Brain microvascular endothelial cell (primary cell): ENCODE measurements at regions not wholly inside any gene's neighbourhood (a gene's known extent, or its start where the extent isn't known, plus 50 kb on each side); places are given as distances from the start of the nearest gene placed in this dataset.

ENCODE experiments used
- DNase-seq: peaks from one replicate; pipeline ENCODE4 v3.0.0-alpha.2; 2020
- H3K27ac ChIP-seq: fragments of 250-450 bp; sonication (Bioruptor Pico); 2 replicates; pipeline ENCODE4 v1.5.1; 2020; ENCODE audit warnings: mild to moderate bottlenecking, moderate library complexity
- H3K27me3 ChIP-seq: fragments of 250-450 bp; sonication (Bioruptor Pico); replicated peaks from 2 replicates; pipeline ENCODE4 v1.5.1; 2020; ENCODE audit warnings: mild to moderate bottlenecking
- H3K36me3 ChIP-seq: fragments of 250-450 bp; sonication (Bioruptor Pico); replicated peaks from 2 replicates; pipeline ENCODE4 v1.5.1; 2020; ENCODE audit warnings: mild to moderate bottlenecking
- H3K4me3 ChIP-seq: 2 replicates; pipeline ENCODE4 v1.5.1; 2011; ENCODE audit warnings: low read depth, mild to moderate bottlenecking, control low read depth, low read length, moderate library complexity
- CTCF ChIP-seq: IDR thresholded peaks from 2 replicates; pipeline ENCODE4 v1.5.1; 2011; ENCODE audit warnings: low read depth, mild to moderate bottlenecking, moderate library complexity, low read length, control low read depth, inconsistent platforms; ENCODE audit errors: missing control alignments
- in situ Hi-C: cut with HindIII; loops from 2 replicates; pipeline ENCODE4 v1.10.0; 2017; ENCODE audit warnings: low sequenced_read_pairs, low pct_ligation_motif_present

- DNase-seq, result no peak
- Histone ChIP-seq H3K27ac (no peak overlapping the region), H3K27me3 (no peaks in the 10 kb centered on the region), H3K4me3 (no peak overlapping the region), H3K36me3 (no peaks in the 10 kb centered on the region)
- TF ChIP-seq CTCF, result peak; percentile 9
- in situ Hi-C loops, result no loop called here
These were observed 71.1 kb upstream of the HK2 start for GRCh38 chr2:74762789-74763188.

DNA sequence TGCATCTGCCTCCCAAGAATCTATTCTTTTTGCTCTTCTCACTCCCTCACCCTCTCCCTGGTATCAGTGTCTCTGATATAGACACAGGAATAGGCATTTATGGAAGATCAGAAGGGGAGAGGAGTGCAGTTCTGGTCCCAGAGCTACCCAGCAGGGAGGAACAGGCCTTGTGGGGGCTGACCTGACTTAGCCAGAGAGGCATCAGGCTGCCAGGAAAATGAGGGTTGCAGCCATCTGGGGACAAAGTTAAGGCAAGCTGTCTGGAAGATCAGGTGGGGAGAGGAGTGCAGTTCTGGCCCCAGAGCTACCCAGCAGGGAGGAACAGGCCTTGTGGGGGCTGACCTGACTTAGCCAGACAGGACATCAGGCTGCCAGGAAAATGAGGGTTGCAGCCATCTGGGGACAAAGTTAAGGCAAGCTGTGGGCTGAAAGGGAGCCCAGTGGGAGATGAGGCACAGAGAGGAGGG is 69.9 kb upstream of the HK2 start:
- no peaks in the 10 kb centered on the region for H3K36me3 ChIP-seq
- no peak overlapping the region for H3K27ac ChIP-seq
- no peak for TF ChIP-seq CTCF
- no peak overlapping the region for H3K4me3 ChIP-seq
- DNase-seq, result no peak
- H3K27me3 ChIP-seq, result no peaks in the 10 kb centered on the region
- in situ Hi-C loops, result no loop called here

GRCh38 chr2:74764429-74765272 is 69.3 kb upstream of the HK2 start:
- Histone ChIP-seq H3K27ac (no peak overlapping the region), H3K27me3 (no peaks in the 10 kb centered on the region), H3K36me3 (no peaks in the 10 kb centered on the region), H3K4me3 (no peak overlapping the region)
- DNase-seq, result no peak
- TF ChIP-seq CTCF, result no peak
- in situ Hi-C loops, result no loop called here

GRCh38 chr2:74766780-74767179 is 67.1 kb upstream of the HK2 start:
- Histone ChIP-seq H3K36me3 (no peaks in the 10 kb centered on the region), H3K27me3 (no peaks in the 10 kb centered on the region), H3K27ac (no peak overlapping the region), H3K4me3 (no peak overlapping the region)
- DNase-seq, result no peak
- in situ Hi-C loops, result no loop called here
- TF ChIP-seq CTCF, result no peak

DNA sequence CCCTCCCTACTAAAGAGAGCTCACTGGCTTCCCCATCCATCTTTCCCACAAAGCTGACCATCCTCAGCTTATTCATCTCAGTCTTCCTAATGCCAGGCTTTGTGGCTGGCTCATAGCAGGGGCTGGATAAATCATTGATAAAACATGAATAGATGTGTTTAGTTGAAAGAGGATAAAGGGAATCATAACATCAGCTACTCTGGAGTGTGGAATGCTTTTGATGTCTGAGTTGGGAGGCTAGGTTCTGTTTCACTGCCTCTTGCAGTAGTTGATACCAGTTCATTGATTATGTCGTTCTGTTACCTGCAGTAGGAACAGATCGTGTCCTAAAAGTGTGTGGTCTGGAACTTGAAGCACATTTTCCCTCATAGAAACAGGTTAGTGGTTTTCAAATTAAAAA is 66.3 kb upstream of the HK2 start:
- DNase-seq, result no peak
- Histone ChIP-seq H3K4me3 (no peak overlapping the region), H3K36me3 (no peaks in the 10 kb centered on the region), H3K27ac (no peak overlapping the region), H3K27me3 (no peaks in the 10 kb centered on the region)
- no peak for TF ChIP-seq CTCF
- in situ Hi-C loops, result no loop called here
